Stimulated activated memory B cell treated with anti-CD40 and anti-IgM and Interleukin-4, amounts not matched to agents 10 μg/mL and 1 μg/mL and 100 μg/mL, for 72 hours (primary cell): ENCODE measurements at regions not wholly inside any gene's neighbourhood (a gene's known extent, or its start where the extent isn't known, plus 50 kb on each side); places are given as distances from the start of the nearest gene placed in this dataset.

ENCODE experiments used
- ATAC-seq: fragments of 150-1000 bp; cut with Tn5 transposase; 2 replicates; pipeline ENCODE4 v1.10.0; 2021
- H3K27ac Mint-ChIP-seq: one replicate; pipeline ENCODE4 v1.8.0; 2022; ENCODE audit warnings: mild to moderate bottlenecking, mixed read lengths
- H3K27me3 Mint-ChIP-seq: one replicate; pipeline ENCODE4 v1.8.0; 2022; ENCODE audit warnings: mixed read lengths
- H3K36me3 Mint-ChIP-seq: one replicate; pipeline ENCODE4 v1.8.0; 2022; ENCODE audit warnings: mixed read lengths
- H3K4me1 Mint-ChIP-seq: one replicate; pipeline ENCODE4 v1.8.0; 2022; ENCODE audit warnings: mixed read lengths
- H3K4me3 Mint-ChIP-seq: one replicate; pipeline ENCODE4 v1.8.0; 2022; ENCODE audit warnings: mild to moderate bottlenecking, moderate library complexity, mixed read lengths
- H3K9me3 Mint-ChIP-seq: one replicate; pipeline ENCODE4 v1.8.0; 2022; ENCODE audit warnings: mixed read lengths

- no peak for ATAC-seq
- Mint-ChIP-seq H3K36me3 (peaks cover 13% of the 10 kb centered on the region), H3K27ac (no peak overlapping the region), H3K27me3 (no peaks in the 10 kb centered on the region), H3K9me3 (no peaks in the 10 kb centered on the region), H3K4me3 (no peak overlapping the region), H3K4me1 (peaks cover 38% of the 10 kb centered on the region)
These were observed 85.3 kb upstream of the DOCK9 start for GRCh38 chr13:99063178-99063577.

DNA sequence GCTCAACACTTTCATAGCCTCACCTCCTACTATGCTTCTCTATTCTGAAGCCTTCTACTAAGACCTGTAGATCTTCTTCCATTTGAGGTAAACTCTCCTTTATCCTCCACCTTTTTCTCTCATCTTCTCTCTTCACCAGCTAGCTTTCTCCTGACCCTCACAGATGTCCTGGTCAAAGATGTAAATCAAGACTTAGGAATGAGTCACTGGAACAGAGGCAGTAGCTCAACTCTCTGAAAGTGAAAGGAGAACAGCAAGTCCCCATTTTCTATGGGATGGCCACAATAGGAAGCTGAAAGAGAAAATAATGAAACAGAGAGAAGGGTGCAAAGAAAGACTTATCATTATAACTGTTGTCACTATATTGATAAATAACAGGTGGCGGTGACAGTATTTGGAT lies 86.1 kb upstream of the DOCK9 start:
- no peak overlapping the region for H3K27ac Mint-ChIP-seq
- H3K27me3 Mint-ChIP-seq = no peaks in the 10 kb centered on the region
- peaks cover 38% of the 10 kb centered on the region for H3K4me1 Mint-ChIP-seq
- no peak for ATAC-seq
- no peak overlapping the region for H3K4me3 Mint-ChIP-seq
- H3K9me3 Mint-ChIP-seq = no peaks in the 10 kb centered on the region
- peaks cover 13% of the 10 kb centered on the region for H3K36me3 Mint-ChIP-seq

DNA sequence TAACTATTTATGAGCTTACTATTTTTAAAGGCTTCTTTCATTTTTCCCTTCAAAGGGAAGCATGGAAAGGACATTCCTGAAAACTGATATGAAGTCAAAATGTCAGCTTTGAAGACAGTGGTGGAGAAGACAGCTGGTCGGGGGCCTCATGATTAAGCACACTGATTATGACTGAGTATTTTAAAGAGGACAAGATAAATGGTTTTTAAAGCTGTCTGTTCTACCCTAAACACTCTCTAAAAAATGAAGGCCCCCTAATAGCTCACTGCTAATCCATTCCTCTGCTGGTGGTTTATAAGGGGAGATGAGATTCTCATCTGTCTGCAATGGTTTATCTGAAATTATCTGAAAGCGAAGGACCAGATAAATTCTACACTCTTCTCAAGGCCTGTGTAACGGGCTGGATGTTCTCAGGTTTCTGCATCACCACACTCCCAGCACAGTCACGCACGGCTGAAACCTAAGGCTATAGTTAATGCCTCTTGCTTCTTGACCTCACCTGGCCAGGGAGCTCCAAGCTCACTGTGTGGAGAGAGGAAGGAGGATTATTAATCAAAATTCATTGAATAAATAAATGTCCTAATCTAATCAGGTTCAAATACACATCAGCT lies 86.9 kb upstream of the DOCK9 start:
- ATAC-seq = no peak
- H3K9me3 Mint-ChIP-seq = no peaks in the 10 kb centered on the region
- no peaks in the 10 kb centered on the region for H3K27me3 Mint-ChIP-seq
- no peak overlapping the region for H3K27ac Mint-ChIP-seq
- peaks cover 38% of the 10 kb centered on the region for H3K4me1 Mint-ChIP-seq
- no peak overlapping the region for H3K4me3 Mint-ChIP-seq
- peaks cover 13% of the 10 kb centered on the region for H3K36me3 Mint-ChIP-seq

DNA sequence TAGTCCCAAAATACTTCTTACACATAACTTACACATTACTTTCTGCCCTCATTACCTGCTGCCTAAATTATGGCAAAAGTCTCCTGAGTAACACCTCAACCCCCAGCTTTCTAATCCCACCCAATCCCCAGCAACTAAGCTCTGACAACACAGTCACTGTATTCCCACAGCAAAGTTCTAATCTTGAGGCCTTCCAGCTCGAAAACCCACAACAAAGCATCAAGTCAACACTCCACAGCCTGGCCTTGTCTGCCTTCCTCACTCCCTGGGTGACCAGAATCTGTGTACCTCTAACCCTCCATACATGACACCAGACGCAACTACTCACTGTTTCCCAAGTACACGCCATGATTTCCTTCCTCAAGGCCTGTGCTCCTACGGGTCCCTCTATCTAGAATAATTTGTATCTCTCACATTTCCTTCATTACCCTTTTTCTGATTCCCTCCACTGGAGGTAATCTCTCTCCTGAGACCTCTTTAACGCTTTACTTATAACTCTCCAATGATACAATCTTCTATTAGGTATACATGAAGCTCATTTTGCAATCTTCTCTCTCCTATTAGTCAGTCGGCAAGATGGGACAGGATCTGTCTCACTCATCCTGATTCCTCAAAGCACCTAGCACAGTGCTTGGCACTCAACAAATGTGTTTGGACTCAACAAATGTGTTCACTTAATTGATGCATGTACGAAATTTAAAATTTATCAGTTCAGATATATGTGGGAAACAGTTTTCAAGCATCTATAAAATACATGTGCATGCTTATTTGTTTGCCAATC lies 87.6 kb upstream of the DOCK9 start:
- Mint-ChIP-seq H3K36me3 (peaks cover 13% of the 10 kb centered on the region), H3K27me3 (no peaks in the 10 kb centered on the region), H3K4me1 (peaks cover 38% of the 10 kb centered on the region), H3K27ac (no peak overlapping the region), H3K4me3 (no peak overlapping the region), H3K9me3 (no peaks in the 10 kb centered on the region)
- ATAC-seq = no peak

DNA sequence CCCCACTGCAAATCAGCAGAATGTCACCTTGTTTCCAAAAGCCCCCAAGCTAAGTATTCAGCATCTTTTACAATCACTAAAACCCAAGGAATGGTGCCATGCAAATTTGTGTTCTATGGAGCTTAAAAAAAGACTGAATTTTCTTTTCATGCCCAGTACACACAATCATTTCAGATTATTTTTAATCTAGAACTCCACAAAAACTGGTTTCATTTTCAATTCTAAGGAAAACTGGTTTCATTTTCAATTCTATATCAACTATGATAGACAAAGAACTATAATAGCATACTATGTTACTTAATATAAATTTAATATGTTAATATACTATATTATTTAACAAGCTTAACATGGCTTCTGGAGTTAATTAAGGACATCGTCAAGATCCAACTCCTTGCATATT lies 88.4 kb upstream of the DOCK9 start:
- H3K4me1 Mint-ChIP-seq = peaks cover 38% of the 10 kb centered on the region
- peaks cover 13% of the 10 kb centered on the region for H3K36me3 Mint-ChIP-seq
- ATAC-seq = no peak
- no peak overlapping the region for H3K27ac Mint-ChIP-seq
- H3K9me3 Mint-ChIP-seq = no peaks in the 10 kb centered on the region
- no peak overlapping the region for H3K4me3 Mint-ChIP-seq
- no peaks in the 10 kb centered on the region for H3K27me3 Mint-ChIP-seq

GRCh38 chr13:99067159-99067985 lies 89.5 kb upstream of the DOCK9 start:
- Mint-ChIP-seq H3K27me3 (no peaks in the 10 kb centered on the region), H3K4me3 (no peak overlapping the region), H3K27ac (no peak overlapping the region)

DNA sequence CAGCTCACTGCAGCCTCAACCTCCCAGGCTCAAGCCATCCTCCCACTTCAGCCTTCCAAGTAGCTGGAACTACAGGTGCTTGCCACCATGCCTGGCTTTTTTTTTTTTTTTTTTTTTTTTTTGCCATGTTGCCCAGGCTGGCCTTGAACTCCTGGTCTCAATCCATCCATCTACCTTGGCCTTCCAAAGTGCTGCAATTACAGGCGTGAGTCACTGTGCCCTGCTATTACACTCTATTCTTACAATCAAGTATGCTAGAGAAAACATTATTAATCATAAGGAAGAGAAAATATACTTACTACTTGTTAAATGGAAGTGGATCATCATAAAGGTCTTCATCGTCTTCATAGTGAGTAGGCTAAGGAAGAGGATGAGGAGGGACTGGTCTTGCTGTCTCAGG lies 93.3 kb upstream of the DOCK9 start:
- no peak overlapping the region for H3K4me3 Mint-ChIP-seq
- peaks cover 27% of the 10 kb centered on the region for H3K36me3 Mint-ChIP-seq
- H3K27ac Mint-ChIP-seq = no peak overlapping the region
- no peaks in the 10 kb centered on the region for H3K27me3 Mint-ChIP-seq
- no peak for ATAC-seq
- peaks cover 4% of the 10 kb centered on the region for H3K9me3 Mint-ChIP-seq
- peaks cover 20% of the 10 kb centered on the region for H3K4me1 Mint-ChIP-seq

More at GRCh38 chr13:99067159-99067985, 89.5 kb upstream of the DOCK9 start:
- peaks cover 13% of the 10 kb centered on the region for H3K36me3 Mint-ChIP-seq
- peaks cover 38% of the 10 kb centered on the region for H3K4me1 Mint-ChIP-seq
- ATAC-seq = no peak
- H3K9me3 Mint-ChIP-seq = no peaks in the 10 kb centered on the region

DNA sequence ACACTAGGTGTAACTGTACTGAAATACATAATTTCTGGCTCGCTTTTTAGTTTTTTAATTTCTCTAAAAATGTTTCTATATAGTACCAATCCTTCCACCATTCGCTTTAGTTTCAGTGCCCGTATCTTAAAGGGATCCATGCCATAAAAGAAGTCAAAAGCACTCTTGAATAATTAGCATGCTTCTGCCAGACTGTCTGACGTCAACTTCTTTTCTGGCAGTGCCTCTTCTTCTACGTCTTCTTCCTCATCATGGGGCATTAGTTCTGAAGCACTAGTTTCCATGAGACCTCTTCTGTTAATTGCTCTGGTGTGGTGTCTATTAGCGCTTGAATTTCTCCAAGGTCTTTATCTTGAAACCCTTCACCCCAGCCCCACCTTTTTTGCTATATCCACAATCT lies 93.8 kb upstream of the DOCK9 start:
- peaks cover 4% of the 10 kb centered on the region for H3K9me3 Mint-ChIP-seq
- H3K36me3 Mint-ChIP-seq = peaks cover 32% of the 10 kb centered on the region
- ATAC-seq = no peak
- H3K4me1 Mint-ChIP-seq = peaks cover 21% of the 10 kb centered on the region
- no peak overlapping the region for H3K27ac Mint-ChIP-seq
- no peaks in the 10 kb centered on the region for H3K27me3 Mint-ChIP-seq
- no peak overlapping the region for H3K4me3 Mint-ChIP-seq

- Mint-ChIP-seq H3K36me3 (peaks cover 39% of the 10 kb centered on the region), H3K4me3 (no peak overlapping the region), H3K9me3 (peaks cover 4% of the 10 kb centered on the region), H3K4me1 (peaks cover 16% of the 10 kb centered on the region), H3K27me3 (no peaks in the 10 kb centered on the region), H3K27ac (no peak overlapping the region)
- no peak for ATAC-seq
These were observed 94.5 kb upstream of the DOCK9 start for GRCh38 chr13:99072356-99072755.

DNA sequence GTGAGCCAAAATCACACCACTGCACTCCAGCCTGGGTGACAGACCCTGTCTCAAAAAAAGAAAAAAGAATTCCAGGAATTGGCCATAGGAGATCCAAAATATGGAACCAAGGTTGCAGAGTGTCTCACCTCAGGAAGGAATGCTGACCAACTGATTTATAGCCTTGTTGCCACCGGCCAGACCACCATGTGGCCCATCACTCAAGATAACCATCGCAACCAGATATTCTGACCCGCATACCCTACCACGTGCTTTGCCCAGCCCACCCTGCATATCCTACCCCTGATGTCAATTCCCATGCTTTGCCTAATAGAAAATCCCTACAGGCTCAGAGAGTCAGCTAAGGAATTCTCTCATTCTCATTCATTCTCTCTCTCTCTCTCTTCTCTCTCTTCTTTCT lies 95.1 kb upstream of the DOCK9 start:
- Mint-ChIP-seq H3K4me1 (peaks cover 16% of the 10 kb centered on the region), H3K27ac (no peak overlapping the region), H3K27me3 (no peaks in the 10 kb centered on the region), H3K36me3 (peaks cover 42% of the 10 kb centered on the region), H3K4me3 (no peak overlapping the region), H3K9me3 (peaks cover 4% of the 10 kb centered on the region)
- ATAC-seq = no peak

GRCh38 chr13:99074693-99075092 lies 96.8 kb upstream of the DOCK9 start:
- Mint-ChIP-seq H3K4me1 (peaks cover 16% of the 10 kb centered on the region), H3K27ac (no peak overlapping the region), H3K27me3 (no peaks in the 10 kb centered on the region), H3K4me3 (no peak overlapping the region), H3K36me3 (peaks cover 42% of the 10 kb centered on the region), H3K9me3 (peaks cover 4% of the 10 kb centered on the region)
- no peak for ATAC-seq

DNA sequence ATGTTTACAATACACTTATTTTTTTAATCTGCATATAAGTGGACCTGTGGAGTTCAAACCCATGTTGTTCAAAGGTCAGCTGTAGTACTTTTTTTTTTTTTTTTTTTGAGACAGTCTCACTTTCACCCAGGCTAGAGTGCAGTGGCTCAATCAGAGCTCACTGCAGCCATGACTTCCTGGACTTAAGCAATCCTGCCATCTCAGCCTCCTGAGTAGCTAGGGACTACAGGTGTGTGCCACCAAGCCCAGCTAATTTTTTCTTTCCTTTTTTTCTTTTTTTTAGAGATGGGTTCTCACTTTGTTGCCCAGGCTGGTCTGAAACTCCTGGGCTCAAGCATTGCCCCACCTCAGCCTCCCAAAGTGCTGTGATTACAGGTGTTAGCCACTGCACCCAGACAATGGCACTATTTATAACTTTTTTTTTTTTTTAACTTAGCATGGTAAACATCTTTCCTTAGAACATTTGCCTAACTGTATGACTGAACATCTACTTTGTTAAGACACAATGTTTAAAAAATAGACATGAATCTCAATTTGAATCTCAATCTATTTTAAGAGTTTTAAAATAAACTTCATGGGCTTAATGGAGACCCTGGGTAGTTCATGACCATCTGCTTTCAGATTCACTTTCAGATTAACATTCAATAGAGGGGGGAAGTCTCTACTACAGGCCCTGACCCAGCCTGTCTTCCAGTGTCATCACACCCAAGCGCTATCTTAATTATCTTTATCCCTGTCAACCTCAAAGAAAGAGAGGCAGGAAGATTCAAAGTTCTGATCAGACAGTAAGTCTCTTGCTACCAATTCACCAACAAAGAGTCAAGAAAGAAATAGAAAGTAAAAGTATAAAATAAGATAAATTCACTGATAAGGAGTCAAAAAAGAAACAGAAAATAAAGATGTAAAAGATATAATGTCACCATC lies 97.7 kb upstream of the DOCK9 start:
- Mint-ChIP-seq H3K36me3 (peaks cover 42% of the 10 kb centered on the region), H3K27me3 (no peaks in the 10 kb centered on the region), H3K4me1 (peaks cover 16% of the 10 kb centered on the region), H3K4me3 (no peak overlapping the region), H3K9me3 (peaks cover 4% of the 10 kb centered on the region), H3K27ac (peak overlapping the region; percentile 13)
- no peak for ATAC-seq

- Mint-ChIP-seq H3K27me3 (no peaks in the 10 kb centered on the region), H3K27ac (no peak overlapping the region), H3K4me3 (no peak overlapping the region), H3K9me3 (peaks cover 2% of the 10 kb centered on the region), H3K4me1 (peaks cover 16% of the 10 kb centered on the region), H3K36me3 (peaks cover 38% of the 10 kb centered on the region)
- no peak for ATAC-seq
These were observed 100.3 kb upstream of the DOCK9 start for GRCh38 chr13:99078017-99078771.

GRCh38 chr13:99080131-99080530 lies 102.3 kb upstream of the DOCK9 start:
- no peak overlapping the region for H3K4me3 Mint-ChIP-seq
- H3K9me3 Mint-ChIP-seq = no peaks in the 10 kb centered on the region
- H3K36me3 Mint-ChIP-seq = peaks cover 21% of the 10 kb centered on the region
- H3K27ac Mint-ChIP-seq = no peak overlapping the region
- ATAC-seq = no peak
- H3K27me3 Mint-ChIP-seq = no peaks in the 10 kb centered on the region
- H3K4me1 Mint-ChIP-seq = peaks cover 30% of the 10 kb centered on the region
